ENCODE measurements at regions not wholly inside any gene's neighbourhood (a gene's known extent, or its start where the extent isn't known, plus 50 kb on each side); places are given as distances from the start of the nearest gene placed in this dataset.

DNA sequence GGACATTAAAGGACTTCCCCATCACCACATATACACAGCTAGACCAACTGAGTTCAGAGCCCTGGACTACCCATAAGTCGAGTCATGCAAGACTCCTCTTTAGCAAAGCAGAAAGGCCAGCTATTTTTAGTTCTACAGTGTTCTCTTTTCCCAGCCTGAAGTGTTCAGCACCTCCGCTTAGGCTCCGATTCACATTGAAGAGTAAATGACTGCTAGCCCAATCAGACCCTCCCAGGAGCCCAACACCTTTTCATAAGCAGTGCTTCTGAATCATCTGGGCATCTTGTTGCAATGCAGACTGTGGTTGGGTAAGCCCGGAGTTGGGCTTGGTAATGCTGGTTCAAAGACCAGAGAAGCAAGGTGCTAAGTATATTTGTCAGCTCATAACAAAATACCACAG, 73.6 kb upstream of the KCNK12 start:
- TF ChIP-seq, protein P1, sequence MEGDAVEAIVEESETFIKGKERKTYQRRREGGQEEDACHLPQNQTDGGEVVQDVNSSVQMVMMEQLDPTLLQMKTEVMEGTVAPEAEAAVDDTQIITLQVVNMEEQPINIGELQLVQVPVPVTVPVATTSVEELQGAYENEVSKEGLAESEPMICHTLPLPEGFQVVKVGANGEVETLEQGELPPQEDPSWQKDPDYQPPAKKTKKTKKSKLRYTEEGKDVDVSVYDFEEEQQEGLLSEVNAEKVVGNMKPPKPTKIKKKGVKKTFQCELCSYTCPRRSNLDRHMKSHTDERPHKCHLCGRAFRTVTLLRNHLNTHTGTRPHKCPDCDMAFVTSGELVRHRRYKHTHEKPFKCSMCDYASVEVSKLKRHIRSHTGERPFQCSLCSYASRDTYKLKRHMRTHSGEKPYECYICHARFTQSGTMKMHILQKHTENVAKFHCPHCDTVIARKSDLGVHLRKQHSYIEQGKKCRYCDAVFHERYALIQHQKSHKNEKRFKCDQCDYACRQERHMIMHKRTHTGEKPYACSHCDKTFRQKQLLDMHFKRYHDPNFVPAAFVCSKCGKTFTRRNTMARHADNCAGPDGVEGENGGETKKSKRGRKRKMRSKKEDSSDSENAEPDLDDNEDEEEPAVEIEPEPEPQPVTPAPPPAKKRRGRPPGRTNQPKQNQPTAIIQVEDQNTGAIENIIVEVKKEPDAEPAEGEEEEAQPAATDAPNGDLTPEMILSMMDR (IDR thresholded peaks at IDR 0.05; ENCODE audit: insufficient read depth, low read length): no peak
- TF ChIP-seq POLR2AphosphoS5 (IDR thresholded peaks at IDR 0.05; ENCODE audit: low read depth) (no peak), SPI1 (IDR thresholded peaks at IDR 0.05; ENCODE audit: borderline replicate concordance, low read depth) (no peak), GABPA (IDR thresholded peaks at IDR 0.05; ENCODE audit: low read depth) (no peak)
- TF ChIP-seq, protein P2, sequence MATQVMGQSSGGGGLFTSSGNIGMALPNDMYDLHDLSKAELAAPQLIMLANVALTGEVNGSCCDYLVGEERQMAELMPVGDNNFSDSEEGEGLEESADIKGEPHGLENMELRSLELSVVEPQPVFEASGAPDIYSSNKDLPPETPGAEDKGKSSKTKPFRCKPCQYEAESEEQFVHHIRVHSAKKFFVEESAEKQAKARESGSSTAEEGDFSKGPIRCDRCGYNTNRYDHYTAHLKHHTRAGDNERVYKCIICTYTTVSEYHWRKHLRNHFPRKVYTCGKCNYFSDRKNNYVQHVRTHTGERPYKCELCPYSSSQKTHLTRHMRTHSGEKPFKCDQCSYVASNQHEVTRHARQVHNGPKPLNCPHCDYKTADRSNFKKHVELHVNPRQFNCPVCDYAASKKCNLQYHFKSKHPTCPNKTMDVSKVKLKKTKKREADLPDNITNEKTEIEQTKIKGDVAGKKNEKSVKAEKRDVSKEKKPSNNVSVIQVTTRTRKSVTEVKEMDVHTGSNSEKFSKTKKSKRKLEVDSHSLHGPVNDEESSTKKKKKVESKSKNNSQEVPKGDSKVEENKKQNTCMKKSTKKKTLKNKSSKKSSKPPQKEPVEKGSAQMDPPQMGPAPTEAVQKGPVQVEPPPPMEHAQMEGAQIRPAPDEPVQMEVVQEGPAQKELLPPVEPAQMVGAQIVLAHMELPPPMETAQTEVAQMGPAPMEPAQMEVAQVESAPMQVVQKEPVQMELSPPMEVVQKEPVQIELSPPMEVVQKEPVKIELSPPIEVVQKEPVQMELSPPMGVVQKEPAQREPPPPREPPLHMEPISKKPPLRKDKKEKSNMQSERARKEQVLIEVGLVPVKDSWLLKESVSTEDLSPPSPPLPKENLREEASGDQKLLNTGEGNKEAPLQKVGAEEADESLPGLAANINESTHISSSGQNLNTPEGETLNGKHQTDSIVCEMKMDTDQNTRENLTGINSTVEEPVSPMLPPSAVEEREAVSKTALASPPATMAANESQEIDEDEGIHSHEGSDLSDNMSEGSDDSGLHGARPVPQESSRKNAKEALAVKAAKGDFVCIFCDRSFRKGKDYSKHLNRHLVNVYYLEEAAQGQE (IDR thresholded peaks at IDR 0.05; ENCODE audit: insufficient replicate concordance, low read depth): no peak
- Histone ChIP-seq H3K27ac (replicated peaks) (no peak overlapping the region), H3K4me3 (replicated peaks; ENCODE audit: insufficient read depth, low read length) (no peak overlapping the region), H3K27me3 (ENCODE audit: insufficient read depth, poor library complexity, severe bottlenecking) (no peaks in the 10 kb centered on the region)
- no peak for DNase-seq (ENCODE audit: low read depth in 1 of 2, low spot score in 1 of 2)

DNA sequence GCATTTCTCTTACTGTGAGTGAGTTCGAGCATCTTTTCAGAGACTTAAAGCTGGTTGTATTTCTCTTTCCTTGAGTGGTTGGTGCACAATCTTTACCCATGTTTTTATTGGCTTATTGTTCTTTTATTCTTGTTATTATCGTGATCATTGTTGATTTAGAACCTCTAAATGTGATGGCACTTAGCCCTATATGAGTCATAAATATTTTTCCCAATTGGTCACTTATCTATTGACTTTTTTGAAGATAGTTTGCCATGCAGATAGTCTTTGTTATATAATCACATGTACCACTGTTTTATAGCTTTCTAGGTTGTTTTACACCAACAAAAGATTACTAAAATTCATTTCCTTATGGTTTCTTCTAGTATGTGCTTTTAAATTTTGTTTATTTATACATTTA, 70.6 kb upstream of the KCNK12 start:
- Histone ChIP-seq H3K27me3 (ENCODE audit: insufficient read depth, poor library complexity, severe bottlenecking) (no peaks in the 10 kb centered on the region), H3K4me3 (replicated peaks; ENCODE audit: insufficient read depth, low read length) (no peak overlapping the region), H3K27ac (replicated peaks) (no peak overlapping the region)
- TF ChIP-seq POLR2AphosphoS5 (IDR thresholded peaks at IDR 0.05; ENCODE audit: low read depth) (no peak), SPI1 (IDR thresholded peaks at IDR 0.05; ENCODE audit: borderline replicate concordance, low read depth) (no peak), GABPA (IDR thresholded peaks at IDR 0.05; ENCODE audit: low read depth) (no peak)
- TF ChIP-seq, protein P2 (IDR thresholded peaks at IDR 0.05; ENCODE audit: insufficient replicate concordance, low read depth): no peak
- TF ChIP-seq, protein P1 (IDR thresholded peaks at IDR 0.05; ENCODE audit: insufficient read depth, low read length): no peak
- no peak for DNase-seq (ENCODE audit: low read depth in 1 of 2, low spot score in 1 of 2)

DNA sequence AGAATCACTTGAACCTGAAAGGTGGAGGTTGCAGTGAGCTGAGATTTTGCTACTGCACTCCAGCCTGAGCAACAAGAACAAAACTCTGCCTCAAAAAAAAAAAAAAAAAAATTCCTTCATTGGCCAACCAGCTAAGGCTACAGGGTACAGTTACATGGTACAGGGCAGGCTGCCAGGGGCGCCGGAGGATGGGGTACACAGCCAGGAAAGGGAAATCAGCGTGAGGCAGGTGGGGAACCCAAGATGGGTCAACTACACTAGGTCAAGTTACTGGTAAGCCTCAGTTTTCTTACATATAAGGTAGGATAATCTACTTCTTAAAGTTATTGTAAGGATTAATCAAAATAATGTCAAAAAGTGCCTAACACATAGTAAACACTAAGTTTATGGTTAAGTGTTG, 69.6 kb upstream of the KCNK12 start:
- no peak overlapping the region for H3K27ac ChIP-seq (replicated peaks)
- no peak for DNase-seq (ENCODE audit: low read depth in 1 of 2, low spot score in 1 of 2)
- no peak overlapping the region for H3K4me3 ChIP-seq (replicated peaks; ENCODE audit: insufficient read depth, low read length)
- TF ChIP-seq GABPA (IDR thresholded peaks at IDR 0.05; ENCODE audit: low read depth) (no peak), POLR2AphosphoS5 (IDR thresholded peaks at IDR 0.05; ENCODE audit: low read depth) (no peak), SPI1 (IDR thresholded peaks at IDR 0.05; ENCODE audit: borderline replicate concordance, low read depth) (no peak)
- TF ChIP-seq, protein P1 (IDR thresholded peaks at IDR 0.05; ENCODE audit: insufficient read depth, low read length): no peak
- TF ChIP-seq, protein P2 (IDR thresholded peaks at IDR 0.05; ENCODE audit: insufficient replicate concordance, low read depth): no peak
- no peaks in the 10 kb centered on the region for H3K27me3 ChIP-seq (ENCODE audit: insufficient read depth, poor library complexity, severe bottlenecking)
